ENCODE measurements at regions not wholly inside any gene's neighbourhood (a gene's known extent, or its start where the extent isn't known, plus 50 kb on each side); places are given as distances from the start of the nearest gene placed in this dataset.

- H3K4me1 ChIP-seq (ENCODE audit: control insufficient read depth in 2 of 2, insufficient read depth in 2 of 2, low read length in 2 of 2), result no peaks in the 10 kb centered on the region
- WGBS (ENCODE audit: insufficient coverage), result 88% methylated on average over 13 of the region's 14 CpGs
- H3K4me3 Mint-ChIP-seq, result no peak overlapping the region
- peaks cover 15% of the 10 kb centered on the region for H3K27me3 Mint-ChIP-seq
- CTCF ChIA-PET, result no interaction called here
- POLR2A ChIA-PET, result no interaction called here
- no peak overlapping the region for H3K27ac ChIP-seq (ENCODE audit: low read length in 2 of 2)
- H3K9me3 ChIP-seq (ENCODE audit: control extremely low read depth in 1 of 3, control insufficient read depth in 2 of 3, insufficient read depth in 1 of 3, low read length in 2 of 3), result no peaks in the 10 kb centered on the region
- TF ChIP-seq EZH2 (IDR thresholded peaks at IDR 0.05; ENCODE audit: borderline replicate concordance, insufficient read depth, low read depth, low read length, poor library complexity, severe bottlenecking), result no peak
- TF ChIP-seq CTCF (IDR thresholded peaks at IDR 0.05), result no peak
- H3K9me3 Mint-ChIP-seq (ENCODE audit: insufficient read depth), result no peaks in the 10 kb centered on the region
- no peak for DNase-seq
- H3K27me3 ChIP-seq (replicated peaks in 1 of 4; ENCODE audit: control extremely low read depth in 1 of 4, control insufficient read depth in 3 of 4, insufficient read depth in 4 of 4, low read length in 3 of 4), result no peaks in the 10 kb centered on the region
- no peaks in the 10 kb centered on the region for H3K79me2 ChIP-seq (ENCODE audit: control insufficient read depth, insufficient read depth, low read length)
- H2AFZ ChIP-seq (ENCODE audit: insufficient read depth, low read depth, low read length, poor library complexity, severe bottlenecking), result no peak overlapping the region
- H3K4me1 Mint-ChIP-seq, result no peaks in the 10 kb centered on the region
- H3K4me2 ChIP-seq (replicated peaks; ENCODE audit: low read depth, low read length, poor library complexity, severe bottlenecking), result no peak overlapping the region
- no peaks in the 10 kb centered on the region for H4K20me1 ChIP-seq (ENCODE audit: control insufficient read depth, insufficient read depth, low read length, poor library complexity, severe bottlenecking)
- no peaks in the 10 kb centered on the region for H3K36me3 ChIP-seq (replicated peaks in 1 of 2; ENCODE audit: control extremely low read depth in 1 of 2, control insufficient read depth in 1 of 2, extremely low read depth in 1 of 2, insufficient read depth in 2 of 2, low read length in 1 of 2)
- H3K27ac Mint-ChIP-seq, result no peak overlapping the region
- ATAC-seq (ENCODE audit: low read depth), result no peak
- intact Hi-C loops (cut with micrococcal nuclease), result no loop called here
- H3K4me3 ChIP-seq (ENCODE audit: control extremely low read depth in 1 of 5, extremely low read depth in 1 of 5, insufficient read depth in 1 of 5, low read depth in 2 of 5, low read length in 4 of 5), result no peak overlapping the region
- no peak overlapping the region for H3K9ac ChIP-seq (ENCODE audit: low read length)
These were observed 164.8 kb downstream of the AACS start for GRCh38 chr12:125229878-125230530.

GRCh38 chr12:125233319-125233718, 168.1 kb downstream of the AACS start:
- intact Hi-C loops (cut with micrococcal nuclease), result no loop called here
- ChIA-PET CTCF (no interaction called here), POLR2A (no interaction called here)
- Histone ChIP-seq H4K20me1 (ENCODE audit: control insufficient read depth, insufficient read depth, low read length, poor library complexity, severe bottlenecking) (no peaks in the 10 kb centered on the region), H3K4me2 (replicated peaks; ENCODE audit: low read depth, low read length, poor library complexity, severe bottlenecking) (no peak overlapping the region), H3K9me3 (ENCODE audit: control extremely low read depth in 1 of 3, control insufficient read depth in 2 of 3, insufficient read depth in 1 of 3, low read length in 2 of 3) (peaks cover 0 to 5% (median 0%) of the 10 kb centered on the region in 3 donors), H3K79me2 (ENCODE audit: control insufficient read depth, insufficient read depth, low read length) (no peaks in the 10 kb centered on the region), H2AFZ (ENCODE audit: insufficient read depth, low read depth, low read length, poor library complexity, severe bottlenecking) (no peak overlapping the region), H3K4me3 (ENCODE audit: control extremely low read depth in 1 of 5, extremely low read depth in 1 of 5, insufficient read depth in 1 of 5, low read depth in 2 of 5, low read length in 4 of 5) (no peak overlapping the region), H3K27me3 (replicated peaks in 1 of 4; ENCODE audit: control extremely low read depth in 1 of 4, control insufficient read depth in 3 of 4, insufficient read depth in 4 of 4, low read length in 3 of 4) (no peaks in the 10 kb centered on the region), H3K9ac (ENCODE audit: low read length) (no peak overlapping the region), H3K4me1 (ENCODE audit: control insufficient read depth in 2 of 2, insufficient read depth in 2 of 2, low read length in 2 of 2) (no peaks in the 10 kb centered on the region), H3K36me3 (replicated peaks in 1 of 2; ENCODE audit: control extremely low read depth in 1 of 2, control insufficient read depth in 1 of 2, extremely low read depth in 1 of 2, insufficient read depth in 2 of 2, low read length in 1 of 2) (no peaks in the 10 kb centered on the region), H3K27ac (ENCODE audit: low read length in 2 of 2) (no peak overlapping the region)
- H3K4me1 Mint-ChIP-seq, result no peaks in the 10 kb centered on the region
- no peaks in the 10 kb centered on the region for H3K9me3 Mint-ChIP-seq (ENCODE audit: insufficient read depth)
- H3K27me3 Mint-ChIP-seq, result peaks cover 24% of the 10 kb centered on the region
- WGBS (ENCODE audit: insufficient coverage), result no CpG with 5 or more reads among the region's 1 CpG
- no peak overlapping the region for H3K27ac Mint-ChIP-seq
- no peak for DNase-seq
- TF ChIP-seq CTCF (IDR thresholded peaks at IDR 0.05) (no peak), EZH2 (IDR thresholded peaks at IDR 0.05; ENCODE audit: borderline replicate concordance, insufficient read depth, low read depth, low read length, poor library complexity, severe bottlenecking) (no peak)
- H3K4me3 Mint-ChIP-seq, result no peak overlapping the region
- no peak for ATAC-seq (ENCODE audit: low read depth)

All from B cell (primary cell).